ENCODE measurements at regions not wholly inside any gene's neighbourhood (a gene's known extent, or its start where the extent isn't known, plus 50 kb on each side); places are given as distances from the start of the nearest gene placed in this dataset.

DNA sequence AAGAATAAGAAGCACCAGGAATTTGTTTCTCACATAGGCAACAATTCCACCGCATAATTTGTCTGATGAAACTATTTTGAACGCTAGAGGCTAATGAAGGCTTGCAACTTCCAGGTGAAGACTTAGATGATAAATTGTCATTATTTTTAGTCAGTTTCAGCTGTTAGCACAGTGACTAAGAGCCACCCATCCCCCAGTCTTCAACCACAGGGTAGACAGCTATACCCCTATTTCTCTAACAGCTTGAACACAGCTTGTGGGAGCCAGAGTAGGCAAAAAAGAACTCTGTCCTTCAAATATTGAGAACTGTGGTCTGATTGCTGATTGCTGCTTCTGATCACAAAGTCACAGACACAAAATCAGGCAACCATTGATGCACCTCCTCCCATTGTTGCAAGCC, 1124.8 kb upstream of the PRR20A start:
- Histone ChIP-seq H3K4me2 (ENCODE audit: insufficient read depth, low read length) (no peak overlapping the region), H4K20me1 (replicated peaks; ENCODE audit: control insufficient read depth, extremely low read depth, insufficient read depth, low read length) (no peaks in the 10 kb centered on the region), H3K9ac (replicated peaks; ENCODE audit: extremely low read depth, insufficient read depth, low read length) (no peak overlapping the region), H3K4me3 (replicated peaks in 1 of 3; ENCODE audit: insufficient read depth in 1 of 3, low read depth in 1 of 3, low read length in 3 of 3) (no peak overlapping the region), H3K4me1 (ENCODE audit: control insufficient read depth, extremely low read depth, insufficient read depth, low read length) (no peaks in the 10 kb centered on the region), H3K27me3 (ENCODE audit: control insufficient read depth in 2 of 2, insufficient read depth in 2 of 2, low read length in 2 of 2) (no peaks in the 10 kb centered on the region), H2AFZ (ENCODE audit: low read depth, low read length) (no peak overlapping the region), H3K27ac (ENCODE audit: insufficient read depth, low read depth, low read length) (no peak overlapping the region), H3K36me3 (ENCODE audit: control insufficient read depth in 2 of 2, extremely low read depth in 1 of 2, insufficient read depth in 2 of 2, low read length in 2 of 2) (no peaks in the 10 kb centered on the region), H3K9me3 (replicated peaks; ENCODE audit: control insufficient read depth, insufficient read depth, low read length) (peaks cover 10% of the 10 kb centered on the region), H3K9me1 (replicated peaks; ENCODE audit: control insufficient read depth, extremely low read depth, insufficient read depth, low read length) (no peaks in the 10 kb centered on the region), H3K79me2 (ENCODE audit: control insufficient read depth, insufficient read depth, low read length) (no peaks in the 10 kb centered on the region)
- CTCF ChIA-PET, result no interaction called here
- POLR2A ChIA-PET, result no interaction called here
- TF ChIP-seq, protein P1, sequence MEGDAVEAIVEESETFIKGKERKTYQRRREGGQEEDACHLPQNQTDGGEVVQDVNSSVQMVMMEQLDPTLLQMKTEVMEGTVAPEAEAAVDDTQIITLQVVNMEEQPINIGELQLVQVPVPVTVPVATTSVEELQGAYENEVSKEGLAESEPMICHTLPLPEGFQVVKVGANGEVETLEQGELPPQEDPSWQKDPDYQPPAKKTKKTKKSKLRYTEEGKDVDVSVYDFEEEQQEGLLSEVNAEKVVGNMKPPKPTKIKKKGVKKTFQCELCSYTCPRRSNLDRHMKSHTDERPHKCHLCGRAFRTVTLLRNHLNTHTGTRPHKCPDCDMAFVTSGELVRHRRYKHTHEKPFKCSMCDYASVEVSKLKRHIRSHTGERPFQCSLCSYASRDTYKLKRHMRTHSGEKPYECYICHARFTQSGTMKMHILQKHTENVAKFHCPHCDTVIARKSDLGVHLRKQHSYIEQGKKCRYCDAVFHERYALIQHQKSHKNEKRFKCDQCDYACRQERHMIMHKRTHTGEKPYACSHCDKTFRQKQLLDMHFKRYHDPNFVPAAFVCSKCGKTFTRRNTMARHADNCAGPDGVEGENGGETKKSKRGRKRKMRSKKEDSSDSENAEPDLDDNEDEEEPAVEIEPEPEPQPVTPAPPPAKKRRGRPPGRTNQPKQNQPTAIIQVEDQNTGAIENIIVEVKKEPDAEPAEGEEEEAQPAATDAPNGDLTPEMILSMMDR (IDR thresholded peaks at IDR 0.05; ENCODE audit: extremely low read depth in 1 of 2, insufficient read depth in 1 of 2, low read depth in 1 of 2, low read length in 2 of 2), result no peak
- TF ChIP-seq MYC (IDR thresholded peaks at IDR 0.05; ENCODE audit: low read depth, low read length), result no peak
- no peak for TF ChIP-seq EZH2 (IDR thresholded peaks at IDR 0.05; ENCODE audit: borderline replicate concordance, low read depth, low read length, severe bottlenecking)
- no peak for TF ChIP-seq JUN (IDR thresholded peaks at IDR 0.05; ENCODE audit: borderline replicate concordance, insufficient read depth, insufficient read length, low read depth)
- no peak for TF ChIP-seq GATA2 (IDR thresholded peaks at IDR 0.05; ENCODE audit: insufficient read depth, insufficient read length, low read depth, low read length)
- no peak for TF ChIP-seq POLR2A (IDR thresholded peaks at IDR 0.05; ENCODE audit: low read depth, low read length)
- no peak for TF ChIP-seq FOS (IDR thresholded peaks at IDR 0.05; ENCODE audit: borderline replicate concordance, insufficient read depth, low read length)
- TF ChIP-seq MAX (IDR thresholded peaks at IDR 0.05; ENCODE audit: insufficient read depth, insufficient read length), result no peak
- no peak for TF ChIP-seq POLR2AphosphoS5 (IDR thresholded peaks at IDR 0.05; ENCODE audit: insufficient read depth, low read depth, low read length)
- DNase-seq (ENCODE audit: low read depth, low spot score) (no peak), FAIRE-seq (no peak)
- intact Hi-C loops (cut with micrococcal nuclease) (no loop called here), dilution Hi-C loops (cut with MboI; ENCODE audit: extremely low pct_ligation_motif_present, low sequenced_read_pairs) (no loop called here)
- BruUV-seq (replicated peaks), result no TSS peak
